ENCODE measurements at regions not wholly inside any gene's neighbourhood (a gene's known extent, or its start where the extent isn't known, plus 50 kb on each side); places are given as distances from the start of the nearest gene placed in this dataset.

DNA sequence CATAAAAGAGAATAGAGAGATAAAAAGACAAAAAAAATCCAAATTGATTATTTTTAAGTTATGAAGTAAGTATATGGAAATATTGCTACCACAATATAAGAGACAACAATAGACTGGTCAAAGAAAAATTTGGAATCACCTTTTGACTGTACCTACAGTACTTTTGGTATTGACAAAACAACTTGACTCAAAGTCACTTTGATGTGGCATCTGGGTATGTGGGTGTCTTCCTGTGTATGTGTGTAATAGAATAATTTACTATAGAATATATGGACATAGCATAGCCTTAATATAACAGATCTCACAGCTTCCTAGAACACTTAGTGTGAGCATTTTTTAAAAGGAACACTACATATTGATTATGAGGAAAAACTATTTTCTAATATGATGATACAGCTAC lies 1016.2 kb upstream of the PCDH20 start:
- no peak overlapping the region for H3K4me3 ChIP-seq (ENCODE audit: low read depth in 1 of 3, low read length in 3 of 3)
- no peaks in the 10 kb centered on the region for H3K4me1 ChIP-seq (ENCODE audit: control insufficient read depth in 4 of 4, insufficient read depth in 4 of 4, low read length in 3 of 4)
- H3K27me3 ChIP-seq (ENCODE audit: control insufficient read depth in 4 of 4, insufficient read depth in 4 of 4, low read length in 3 of 4): no peaks in the 10 kb centered on the region
- TF ChIP-seq RAD21 (IDR thresholded peaks at IDR 0.05): no peak
- no peak for TF ChIP-seq HNF4A (conservative IDR thresholded peaks at IDR 0.05)
- no peak for TF ChIP-seq HNF4G (IDR thresholded peaks at IDR 0.05)
- no peak for TF ChIP-seq EGR1 (IDR thresholded peaks at IDR 0.05; ENCODE audit: low read depth in 2 of 2)
- no peak for TF ChIP-seq JUND (IDR thresholded peaks at IDR 0.05)
- TF ChIP-seq, protein P1, sequence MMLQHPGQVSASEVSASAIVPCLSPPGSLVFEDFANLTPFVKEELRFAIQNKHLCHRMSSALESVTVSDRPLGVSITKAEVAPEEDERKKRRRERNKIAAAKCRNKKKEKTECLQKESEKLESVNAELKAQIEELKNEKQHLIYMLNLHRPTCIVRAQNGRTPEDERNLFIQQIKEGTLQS (IDR thresholded peaks at IDR 0.05): no peak
- TF ChIP-seq GABPA (IDR thresholded peaks at IDR 0.05 in 1 of 2, conservative IDR thresholded peaks at IDR 0.05 in 1 of 2): no peak
- TF ChIP-seq, protein P2, sequence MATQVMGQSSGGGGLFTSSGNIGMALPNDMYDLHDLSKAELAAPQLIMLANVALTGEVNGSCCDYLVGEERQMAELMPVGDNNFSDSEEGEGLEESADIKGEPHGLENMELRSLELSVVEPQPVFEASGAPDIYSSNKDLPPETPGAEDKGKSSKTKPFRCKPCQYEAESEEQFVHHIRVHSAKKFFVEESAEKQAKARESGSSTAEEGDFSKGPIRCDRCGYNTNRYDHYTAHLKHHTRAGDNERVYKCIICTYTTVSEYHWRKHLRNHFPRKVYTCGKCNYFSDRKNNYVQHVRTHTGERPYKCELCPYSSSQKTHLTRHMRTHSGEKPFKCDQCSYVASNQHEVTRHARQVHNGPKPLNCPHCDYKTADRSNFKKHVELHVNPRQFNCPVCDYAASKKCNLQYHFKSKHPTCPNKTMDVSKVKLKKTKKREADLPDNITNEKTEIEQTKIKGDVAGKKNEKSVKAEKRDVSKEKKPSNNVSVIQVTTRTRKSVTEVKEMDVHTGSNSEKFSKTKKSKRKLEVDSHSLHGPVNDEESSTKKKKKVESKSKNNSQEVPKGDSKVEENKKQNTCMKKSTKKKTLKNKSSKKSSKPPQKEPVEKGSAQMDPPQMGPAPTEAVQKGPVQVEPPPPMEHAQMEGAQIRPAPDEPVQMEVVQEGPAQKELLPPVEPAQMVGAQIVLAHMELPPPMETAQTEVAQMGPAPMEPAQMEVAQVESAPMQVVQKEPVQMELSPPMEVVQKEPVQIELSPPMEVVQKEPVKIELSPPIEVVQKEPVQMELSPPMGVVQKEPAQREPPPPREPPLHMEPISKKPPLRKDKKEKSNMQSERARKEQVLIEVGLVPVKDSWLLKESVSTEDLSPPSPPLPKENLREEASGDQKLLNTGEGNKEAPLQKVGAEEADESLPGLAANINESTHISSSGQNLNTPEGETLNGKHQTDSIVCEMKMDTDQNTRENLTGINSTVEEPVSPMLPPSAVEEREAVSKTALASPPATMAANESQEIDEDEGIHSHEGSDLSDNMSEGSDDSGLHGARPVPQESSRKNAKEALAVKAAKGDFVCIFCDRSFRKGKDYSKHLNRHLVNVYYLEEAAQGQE (IDR thresholded peaks at IDR 0.05): no peak
- TF ChIP-seq YY1 (IDR thresholded peaks at IDR 0.05): no peak
- TF ChIP-seq TAF1 (conservative IDR thresholded peaks at IDR 0.05): no peak
- no peak for TF ChIP-seq FOXA1 (IDR thresholded peaks at IDR 0.05)
- TF ChIP-seq, protein P3, sequence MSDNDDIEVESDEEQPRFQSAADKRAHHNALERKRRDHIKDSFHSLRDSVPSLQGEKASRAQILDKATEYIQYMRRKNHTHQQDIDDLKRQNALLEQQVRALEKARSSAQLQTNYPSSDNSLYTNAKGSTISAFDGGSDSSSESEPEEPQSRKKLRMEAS (IDR thresholded peaks at IDR 0.05): no peak
- TF ChIP-seq, protein P4, sequence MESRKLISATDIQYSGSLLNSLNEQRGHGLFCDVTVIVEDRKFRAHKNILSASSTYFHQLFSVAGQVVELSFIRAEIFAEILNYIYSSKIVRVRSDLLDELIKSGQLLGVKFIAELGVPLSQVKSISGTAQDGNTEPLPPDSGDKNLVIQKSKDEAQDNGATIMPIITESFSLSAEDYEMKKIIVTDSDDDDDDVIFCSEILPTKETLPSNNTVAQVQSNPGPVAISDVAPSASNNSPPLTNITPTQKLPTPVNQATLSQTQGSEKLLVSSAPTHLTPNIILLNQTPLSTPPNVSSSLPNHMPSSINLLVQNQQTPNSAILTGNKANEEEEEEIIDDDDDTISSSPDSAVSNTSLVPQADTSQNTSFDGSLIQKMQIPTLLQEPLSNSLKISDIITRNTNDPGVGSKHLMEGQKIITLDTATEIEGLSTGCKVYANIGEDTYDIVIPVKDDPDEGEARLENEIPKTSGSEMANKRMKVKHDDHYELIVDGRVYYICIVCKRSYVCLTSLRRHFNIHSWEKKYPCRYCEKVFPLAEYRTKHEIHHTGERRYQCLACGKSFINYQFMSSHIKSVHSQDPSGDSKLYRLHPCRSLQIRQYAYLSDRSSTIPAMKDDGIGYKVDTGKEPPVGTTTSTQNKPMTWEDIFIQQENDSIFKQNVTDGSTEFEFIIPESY (IDR thresholded peaks at IDR 0.05): no peak
- TF ChIP-seq FOXA2 (IDR thresholded peaks at IDR 0.05): no peak
- no peak for TF ChIP-seq NR2F2 (IDR thresholded peaks at IDR 0.05)
- TF ChIP-seq SP1 (IDR thresholded peaks at IDR 0.05): no peak
- TF ChIP-seq, protein P5, sequence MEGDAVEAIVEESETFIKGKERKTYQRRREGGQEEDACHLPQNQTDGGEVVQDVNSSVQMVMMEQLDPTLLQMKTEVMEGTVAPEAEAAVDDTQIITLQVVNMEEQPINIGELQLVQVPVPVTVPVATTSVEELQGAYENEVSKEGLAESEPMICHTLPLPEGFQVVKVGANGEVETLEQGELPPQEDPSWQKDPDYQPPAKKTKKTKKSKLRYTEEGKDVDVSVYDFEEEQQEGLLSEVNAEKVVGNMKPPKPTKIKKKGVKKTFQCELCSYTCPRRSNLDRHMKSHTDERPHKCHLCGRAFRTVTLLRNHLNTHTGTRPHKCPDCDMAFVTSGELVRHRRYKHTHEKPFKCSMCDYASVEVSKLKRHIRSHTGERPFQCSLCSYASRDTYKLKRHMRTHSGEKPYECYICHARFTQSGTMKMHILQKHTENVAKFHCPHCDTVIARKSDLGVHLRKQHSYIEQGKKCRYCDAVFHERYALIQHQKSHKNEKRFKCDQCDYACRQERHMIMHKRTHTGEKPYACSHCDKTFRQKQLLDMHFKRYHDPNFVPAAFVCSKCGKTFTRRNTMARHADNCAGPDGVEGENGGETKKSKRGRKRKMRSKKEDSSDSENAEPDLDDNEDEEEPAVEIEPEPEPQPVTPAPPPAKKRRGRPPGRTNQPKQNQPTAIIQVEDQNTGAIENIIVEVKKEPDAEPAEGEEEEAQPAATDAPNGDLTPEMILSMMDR (IDR thresholded peaks at IDR 0.05; ENCODE audit: low read depth, low read length, missing input control): no peak
- DNase-seq (ENCODE audit: low spot score): no peak
- no peak overlapping the region for H3K9ac ChIP-seq (ENCODE audit: low read depth in 1 of 2, low read length in 2 of 2)
- H3K9me3 ChIP-seq (ENCODE audit: control insufficient read depth in 4 of 4, low read length in 3 of 4): no peaks in the 10 kb centered on the region
- no peak overlapping the region for H3K27ac ChIP-seq (ENCODE audit: low read depth in 1 of 2, low read length in 2 of 2)
- no peaks in the 10 kb centered on the region for H3K36me3 ChIP-seq (ENCODE audit: control insufficient read depth in 4 of 4, insufficient read depth in 3 of 4, low read depth in 1 of 4, low read length in 3 of 4)

DNA sequence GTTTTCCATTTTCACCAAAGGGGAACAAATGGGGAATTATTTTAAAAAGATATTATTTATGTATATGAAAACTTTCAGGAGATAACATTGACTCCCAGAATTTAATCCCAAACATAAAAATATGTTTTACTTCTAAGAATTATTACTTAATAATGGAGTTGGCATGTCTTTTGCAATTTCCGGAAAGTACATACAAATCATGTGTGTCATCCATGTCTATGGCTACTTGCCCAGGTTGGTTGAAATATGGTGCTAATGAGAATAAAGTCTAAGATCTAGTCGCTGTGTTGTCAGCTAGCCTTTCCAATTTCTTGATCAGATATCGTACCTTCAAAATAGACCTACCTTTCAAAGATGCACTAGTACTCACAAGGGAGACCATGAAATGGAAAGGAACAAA lies 1003.2 kb upstream of the PCDH20 start:
- H3K9me3 ChIP-seq (ENCODE audit: control insufficient read depth in 4 of 4, low read length in 3 of 4): no peaks in the 10 kb centered on the region
- H3K4me1 ChIP-seq (ENCODE audit: control insufficient read depth in 4 of 4, insufficient read depth in 4 of 4, low read length in 3 of 4): no peaks in the 10 kb centered on the region
- no peak overlapping the region for H3K4me3 ChIP-seq (ENCODE audit: low read depth in 1 of 3, low read length in 3 of 3)
- no peak for DNase-seq (ENCODE audit: low spot score)
- no peaks in the 10 kb centered on the region for H3K36me3 ChIP-seq (ENCODE audit: control insufficient read depth in 4 of 4, insufficient read depth in 3 of 4, low read depth in 1 of 4, low read length in 3 of 4)
- H3K27ac ChIP-seq (ENCODE audit: low read depth in 1 of 2, low read length in 2 of 2): no peak overlapping the region
- no peak overlapping the region for H3K9ac ChIP-seq (ENCODE audit: low read depth in 1 of 2, low read length in 2 of 2)
- no peaks in the 10 kb centered on the region for H3K27me3 ChIP-seq (ENCODE audit: control insufficient read depth in 4 of 4, insufficient read depth in 4 of 4, low read length in 3 of 4)
- TF ChIP-seq, protein P5 (IDR thresholded peaks at IDR 0.05; ENCODE audit: low read depth, low read length, missing input control): no peak
- TF ChIP-seq, protein P1 (IDR thresholded peaks at IDR 0.05): no peak
- TF ChIP-seq SP1 (IDR thresholded peaks at IDR 0.05): no peak
- 81% methylated on average over 3 of the region's 3 CpGs for WGBS

Data from liver (tissue), 8 donors.